Osteoblast (primary cell): ENCODE measurements at regions not wholly inside any gene's neighbourhood (a gene's known extent, or its start where the extent isn't known, plus 50 kb on each side); places are given as distances from the start of the nearest gene placed in this dataset.

Experiments used
- DNase-seq: peaks from one replicate; pipeline ENCODE4 v3.0.0; 2011; ENCODE audit warnings: low spot score, mixed read lengths; ENCODE audit not compliant: insufficient read length; ENCODE audit errors: missing footprints
- H2AFZ ChIP-seq: 2 replicates; pipeline ENCODE4 v1.6.0; 2011; ENCODE audit warnings: mild to moderate bottlenecking, low read length
- H3K27ac ChIP-seq: 2 replicates; pipeline ENCODE4 v1.5.1; 2011; ENCODE audit warnings: mild to moderate bottlenecking, low read depth, low read length, moderate library complexity
- H3K27me3 ChIP-seq: 2 replicates; pipeline ENCODE4 v1.6.0; 2012; ENCODE audit warnings: mild to moderate bottlenecking, control low read depth, inconsistent platforms, low read length, moderate library complexity; ENCODE audit not compliant: insufficient read depth
- H3K36me3 ChIP-seq: 2 replicates; pipeline ENCODE4 v1.5.1; 2011; ENCODE audit warnings: mild to moderate bottlenecking, low read length, control low read depth, moderate library complexity; ENCODE audit not compliant: insufficient read depth
- H3K4me1 ChIP-seq: 2 replicates; pipeline ENCODE4 v1.5.1; 2011; ENCODE audit warnings: mild to moderate bottlenecking, low read length, control low read depth, moderate library complexity; ENCODE audit not compliant: insufficient read depth
- H3K4me2 ChIP-seq: 2 replicates; pipeline ENCODE4 v1.6.0; 2011; ENCODE audit warnings: mild to moderate bottlenecking, low read length; ENCODE audit not compliant: insufficient read depth
- H3K4me3 ChIP-seq: fragments of 200-600 bp; sonication (generic); 3 replicates; pipeline ENCODE4 v1.5.1; 2012; ENCODE audit warnings: mild to moderate bottlenecking, low read length, inconsistent platforms; ENCODE audit not compliant: insufficient read depth
- H3K79me2 ChIP-seq: 2 replicates; pipeline ENCODE4 v1.6.0; 2012; ENCODE audit warnings: mild to moderate bottlenecking, low read length, control low read depth, inconsistent platforms; ENCODE audit not compliant: insufficient read depth
- H3K9me3 ChIP-seq: 2 replicates; pipeline ENCODE4 v1.5.1; 2011; ENCODE audit warnings: low read depth, low read length, control low read depth
- H4K20me1 ChIP-seq: 2 replicates; pipeline ENCODE4 v1.6.0; 2012; ENCODE audit warnings: mild to moderate bottlenecking, low read length, control low read depth; ENCODE audit not compliant: insufficient read depth
- CTCF ChIP-seq: IDR thresholded peaks from 2 replicates; pipeline ENCODE4 v1.5.1; 2011; ENCODE audit warnings: mild to moderate bottlenecking, low read depth, low read length, moderate library complexity; ENCODE audit errors: extremely low read depth

DNA sequence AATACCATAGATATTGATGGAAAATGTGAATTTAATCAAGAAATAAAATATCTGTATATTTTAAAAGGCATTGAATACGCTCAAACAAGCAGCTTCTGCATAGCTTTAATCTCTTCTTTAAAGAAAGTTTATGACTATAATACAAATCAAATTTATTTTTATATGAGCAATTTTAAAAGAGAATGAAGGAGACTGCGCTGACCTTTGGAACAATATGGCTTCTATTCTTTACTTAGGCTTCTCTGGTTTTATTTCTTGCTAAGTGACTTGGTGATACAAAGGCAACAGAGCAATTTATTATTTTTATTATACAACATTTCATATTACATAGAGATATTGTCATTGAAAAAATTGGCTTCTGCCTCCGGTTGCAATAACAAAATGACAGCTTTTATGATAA, 776.7 kb downstream of the TBC1D32 start:
- H2AFZ ChIP-seq = no peak overlapping the region
- H4K20me1 ChIP-seq = no peaks in the 10 kb centered on the region
- H3K79me2 ChIP-seq = no peaks in the 10 kb centered on the region
- H3K27me3 ChIP-seq = no peaks in the 10 kb centered on the region
- no peak overlapping the region for H3K27ac ChIP-seq
- TF ChIP-seq CTCF = no peak
- H3K9me3 ChIP-seq = no peaks in the 10 kb centered on the region
- H3K36me3 ChIP-seq = no peaks in the 10 kb centered on the region
- no peak for DNase-seq
- no peak overlapping the region for H3K4me2 ChIP-seq
- no peak overlapping the region for H3K4me3 ChIP-seq
- no peaks in the 10 kb centered on the region for H3K4me1 ChIP-seq

DNA sequence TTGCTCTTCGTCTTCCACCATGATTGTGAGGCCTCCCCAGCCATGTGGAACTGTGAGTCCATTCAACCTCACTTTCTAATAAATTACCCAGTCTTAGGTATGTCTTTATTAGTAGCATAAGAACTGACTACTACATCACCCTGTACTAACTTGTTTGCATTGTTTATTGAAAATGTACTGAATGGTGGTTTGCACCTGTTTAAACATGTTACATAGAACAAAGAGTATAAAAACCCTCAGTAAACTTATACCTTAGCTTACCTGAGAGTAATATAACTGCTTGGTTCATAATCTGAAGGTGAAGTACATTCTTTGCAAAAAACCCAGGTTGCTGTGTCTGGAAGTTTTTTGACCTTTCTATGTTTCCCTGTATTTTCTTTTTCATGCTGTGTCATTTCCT, 777.8 kb downstream of the TBC1D32 start:
- DNase-seq = no peak
- H3K9me3 ChIP-seq = no peaks in the 10 kb centered on the region
- no peak overlapping the region for H2AFZ ChIP-seq
- no peak for TF ChIP-seq CTCF
- H3K4me1 ChIP-seq = no peaks in the 10 kb centered on the region
- no peak overlapping the region for H3K27ac ChIP-seq
- H4K20me1 ChIP-seq = no peaks in the 10 kb centered on the region
- no peaks in the 10 kb centered on the region for H3K79me2 ChIP-seq
- no peak overlapping the region for H3K4me3 ChIP-seq
- no peaks in the 10 kb centered on the region for H3K36me3 ChIP-seq
- no peak overlapping the region for H3K4me2 ChIP-seq
- no peaks in the 10 kb centered on the region for H3K27me3 ChIP-seq

DNA sequence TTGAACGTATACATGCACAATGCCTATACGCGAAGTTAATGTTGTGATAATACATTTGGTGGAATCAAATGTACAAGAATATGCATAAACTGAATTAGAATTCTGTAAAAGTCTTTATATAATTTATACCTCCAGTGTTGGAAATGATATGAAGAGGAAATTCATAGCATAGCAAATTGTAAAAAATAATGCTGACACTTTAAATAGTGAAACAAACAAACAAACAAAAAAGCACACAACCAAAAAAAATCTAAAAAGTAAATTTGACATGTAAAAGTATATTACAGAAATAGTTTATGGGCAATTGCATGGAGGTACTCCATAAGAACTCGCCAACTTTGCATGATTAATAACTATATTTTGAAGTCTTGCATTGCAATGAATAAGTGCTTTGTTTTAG, 780.9 kb downstream of the TBC1D32 start:
- no peak for TF ChIP-seq CTCF
- Histone ChIP-seq H3K27me3 (no peaks in the 10 kb centered on the region), H3K4me2 (no peak overlapping the region), H3K4me1 (no peaks in the 10 kb centered on the region), H4K20me1 (no peaks in the 10 kb centered on the region), H3K79me2 (no peaks in the 10 kb centered on the region), H3K4me3 (no peak overlapping the region), H3K27ac (no peak overlapping the region), H3K9me3 (no peaks in the 10 kb centered on the region), H3K36me3 (no peaks in the 10 kb centered on the region), H2AFZ (no peak overlapping the region)
- no peak for DNase-seq

DNA sequence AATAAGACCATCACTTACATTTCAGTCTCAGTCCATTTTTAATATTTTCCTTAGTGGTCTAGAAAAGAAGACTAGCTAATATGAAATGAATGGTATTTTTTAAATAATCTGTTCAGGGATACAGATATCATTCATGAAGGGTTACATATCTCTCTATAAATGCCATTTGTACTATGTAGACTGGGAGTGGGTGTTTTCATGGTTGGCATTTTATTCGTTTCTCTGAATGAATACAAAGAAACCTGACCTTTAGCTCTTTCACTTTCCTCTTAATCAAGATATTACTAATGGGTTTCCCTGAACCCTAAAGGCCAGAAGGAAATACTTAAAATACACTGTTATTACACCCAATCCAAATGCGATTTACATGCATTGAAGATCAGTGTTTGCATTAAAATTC, 788.9 kb downstream of the TBC1D32 start:
- H3K36me3 ChIP-seq = no peaks in the 10 kb centered on the region
- no peaks in the 10 kb centered on the region for H3K4me1 ChIP-seq
- DNase-seq = no peak
- no peak overlapping the region for H2AFZ ChIP-seq
- no peaks in the 10 kb centered on the region for H3K9me3 ChIP-seq
- H4K20me1 ChIP-seq = no peaks in the 10 kb centered on the region
- H3K79me2 ChIP-seq = no peaks in the 10 kb centered on the region
- no peak overlapping the region for H3K4me2 ChIP-seq
- H3K27ac ChIP-seq = no peak overlapping the region
- TF ChIP-seq CTCF = no peak
- H3K27me3 ChIP-seq = no peaks in the 10 kb centered on the region
- H3K4me3 ChIP-seq = no peak overlapping the region
